Neural cell (in vitro differentiated cells): ENCODE measurements at regions not wholly inside any gene's neighbourhood (a gene's known extent, or its start where the extent isn't known, plus 50 kb on each side); places are given as distances from the start of the nearest gene placed in this dataset.
A peak's percentile ranks its signal among the peaks of the same experiment; 100 is the strongest.

ENCODE experiments used
- H2AFZ ChIP-seq: fragments of 200-600, 300-800 bp; sonication (generic), shearing (Covaris generic); 2 replicates; pipeline ENCODE4 v1.6.0; 2014; ENCODE audit warnings: low read depth, mild to moderate bottlenecking, antibody characterized with exemption, low read length, moderate library complexity
- H3F3A ChIP-seq: fragments of 200-600 bp; shearing (Covaris generic); 2 replicates; pipeline ENCODE4 v1.6.1; 2016; ENCODE audit warnings: mild to moderate bottlenecking, moderate library complexity, mixed read lengths, antibody characterized with exemption, low read length; ENCODE audit not compliant: insufficient read depth, poor library complexity, severe bottlenecking
- H3K27ac ChIP-seq: fragments of 200-600, 300-800 bp; sonication (generic), shearing (Covaris generic); 2 replicates; pipeline ENCODE4 v1.5.1; 2014; ENCODE audit warnings: mild to moderate bottlenecking, low read length, moderate library complexity
- H3K27me3 ChIP-seq: fragments of 300-800, 200-600 bp; sonication (generic), shearing (Covaris generic); 2 replicates; pipeline ENCODE4 v1.6.0; 2014; ENCODE audit warnings: mild to moderate bottlenecking, low read depth, low read length, moderate library complexity; ENCODE audit not compliant: insufficient read depth
- H3K36me3 ChIP-seq: fragments of 300-800, 200-600 bp; sonication (generic), shearing (Covaris generic); 2 replicates; pipeline ENCODE4 v1.5.1; 2014; ENCODE audit warnings: mild to moderate bottlenecking, antibody characterized with exemption, low read length, moderate library complexity; ENCODE audit not compliant: insufficient read depth
- H3K4me2 ChIP-seq: fragments of 300-800, 200-600 bp; sonication (generic), shearing (Covaris generic); 2 replicates; pipeline ENCODE4 v1.6.0; 2014; ENCODE audit warnings: mild to moderate bottlenecking, low read length
- H3K4me3 ChIP-seq: fragments of 300-800, 200-600 bp; sonication (generic), shearing (Covaris generic); 2 replicates; pipeline ENCODE4 v1.5.1; 2014; ENCODE audit warnings: mild to moderate bottlenecking, low read length, moderate library complexity
- H3K79me2 ChIP-seq: fragments of 200-600 bp; shearing (Covaris generic); replicated peaks from 2 replicates; pipeline ENCODE4 v1.6.0; 2014; ENCODE audit warnings: mild to moderate bottlenecking, low read length, moderate library complexity; ENCODE audit not compliant: insufficient read depth
- H3K9ac ChIP-seq: fragments of 300-800, 200-600 bp; sonication (generic), shearing (Covaris generic); 2 replicates; pipeline ENCODE4 v1.6.1; 2016; ENCODE audit warnings: mild to moderate bottlenecking, low read length, mixed read lengths
- H3K9me2 ChIP-seq: fragments of 200-600 bp; shearing (Covaris generic); 2 replicates; pipeline ENCODE4 v1.6.1; 2016; ENCODE audit warnings: mild to moderate bottlenecking, low read length, mixed read lengths; ENCODE audit not compliant: insufficient read depth
- H3K9me3 ChIP-seq: fragments of 200-600, 300-800 bp; sonication (generic), shearing (Covaris generic); 2 replicates; pipeline ENCODE4 v1.6.1; 2016; ENCODE audit warnings: mild to moderate bottlenecking, mixed run types, low read length, moderate library complexity, mixed read lengths
- H4K20me1 ChIP-seq: fragments of 200-600 bp; shearing (Covaris generic); 2 replicates; pipeline ENCODE4 v1.6.1; 2016; ENCODE audit warnings: mild to moderate bottlenecking, mixed run types; ENCODE audit not compliant: insufficient read depth
- EP300 ChIP-seq: fragments of 450-650 bp; conservative IDR thresholded peaks from 2 replicates; pipeline ENCODE4 v1.6.1; 2014; ENCODE audit warnings: antibody characterized with exemption, mild to moderate bottlenecking, moderate library complexity; ENCODE audit not compliant: poor library complexity, severe bottlenecking
- EZH2 ChIP-seq: fragments of 200-600, 300-800 bp; shearing (Covaris generic), sonication (generic); IDR thresholded peaks from 2 replicates; pipeline ENCODE4 v1.6.1; 2014; ENCODE audit warnings: antibody characterized with exemption, low read length, borderline replicate concordance, mild to moderate bottlenecking; ENCODE audit not compliant: insufficient read depth, poor library complexity, severe bottlenecking
- MXI1 ChIP-seq: fragments of 450-650 bp; conservative IDR thresholded peaks from 2 replicates; pipeline ENCODE4 v1.6.1; 2014; ENCODE audit warnings: antibody characterized with exemption, mild to moderate bottlenecking; ENCODE audit not compliant: poor library complexity, severe bottlenecking
- POLR2AphosphoS5 ChIP-seq: IDR thresholded peaks from 2 replicates; pipeline ENCODE4 v1.6.1; 2012
- RAD21 ChIP-seq: fragments of 450-650 bp; conservative IDR thresholded peaks from 2 replicates; pipeline ENCODE4 v1.6.1; 2014; ENCODE audit warnings: antibody characterized with exemption, mild to moderate bottlenecking, moderate library complexity
- SMC3 ChIP-seq: fragments of 450-650 bp; conservative IDR thresholded peaks from 2 replicates; pipeline ENCODE4 v1.6.1; 2014; ENCODE audit warnings: antibody characterized with exemption, mild to moderate bottlenecking, moderate library complexity; ENCODE audit not compliant: poor library complexity
- TAF1 ChIP-seq: IDR thresholded peaks from 2 replicates; pipeline ENCODE4 v1.6.1; 2012; ENCODE audit warnings: low read depth
- TF ChIP-seq, protein P1 (sequence below): fragments of 450-650 bp; IDR thresholded peaks from 2 replicates; pipeline ENCODE4 v1.5.1; 2014; ENCODE audit warnings: antibody characterized with exemption, mild to moderate bottlenecking, moderate library complexity; ENCODE audit not compliant: poor library complexity, severe bottlenecking
- TF ChIP-seq, protein P2 (sequence below): IDR thresholded peaks from 2 replicates; pipeline ENCODE4 v1.6.1; 2012; ENCODE audit warnings: borderline replicate concordance

DNA sequence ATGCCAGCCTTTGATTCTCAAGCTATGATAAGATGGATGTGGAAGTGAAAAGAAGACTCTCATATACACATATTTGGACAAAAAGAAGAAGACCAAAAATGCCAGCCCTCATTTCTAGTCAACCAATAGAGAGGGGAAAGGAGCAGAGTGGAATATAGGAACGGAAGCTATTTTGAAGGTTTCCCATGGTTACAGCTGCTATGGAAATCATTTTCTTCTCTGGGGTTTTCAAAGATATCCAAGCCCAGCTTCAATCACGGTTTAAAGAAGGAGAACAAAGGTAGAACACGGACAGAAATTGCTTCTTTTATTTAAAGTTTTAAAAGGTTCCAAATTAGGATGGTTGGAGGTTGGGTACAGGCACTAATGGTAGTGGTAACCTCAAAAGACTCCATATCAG is 181.0 kb upstream of the PRICKLE2 start:
- no peak overlapping the region for H3K9ac ChIP-seq
- TF ChIP-seq RAD21 = no peak
- TF ChIP-seq, protein P1, sequence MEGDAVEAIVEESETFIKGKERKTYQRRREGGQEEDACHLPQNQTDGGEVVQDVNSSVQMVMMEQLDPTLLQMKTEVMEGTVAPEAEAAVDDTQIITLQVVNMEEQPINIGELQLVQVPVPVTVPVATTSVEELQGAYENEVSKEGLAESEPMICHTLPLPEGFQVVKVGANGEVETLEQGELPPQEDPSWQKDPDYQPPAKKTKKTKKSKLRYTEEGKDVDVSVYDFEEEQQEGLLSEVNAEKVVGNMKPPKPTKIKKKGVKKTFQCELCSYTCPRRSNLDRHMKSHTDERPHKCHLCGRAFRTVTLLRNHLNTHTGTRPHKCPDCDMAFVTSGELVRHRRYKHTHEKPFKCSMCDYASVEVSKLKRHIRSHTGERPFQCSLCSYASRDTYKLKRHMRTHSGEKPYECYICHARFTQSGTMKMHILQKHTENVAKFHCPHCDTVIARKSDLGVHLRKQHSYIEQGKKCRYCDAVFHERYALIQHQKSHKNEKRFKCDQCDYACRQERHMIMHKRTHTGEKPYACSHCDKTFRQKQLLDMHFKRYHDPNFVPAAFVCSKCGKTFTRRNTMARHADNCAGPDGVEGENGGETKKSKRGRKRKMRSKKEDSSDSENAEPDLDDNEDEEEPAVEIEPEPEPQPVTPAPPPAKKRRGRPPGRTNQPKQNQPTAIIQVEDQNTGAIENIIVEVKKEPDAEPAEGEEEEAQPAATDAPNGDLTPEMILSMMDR = no peak
- no peak for TF ChIP-seq TAF1
- no peak for TF ChIP-seq EZH2
- TF ChIP-seq MXI1 = no peak
- TF ChIP-seq EP300 = no peak
- TF ChIP-seq POLR2AphosphoS5 = no peak
- TF ChIP-seq, protein P2, sequence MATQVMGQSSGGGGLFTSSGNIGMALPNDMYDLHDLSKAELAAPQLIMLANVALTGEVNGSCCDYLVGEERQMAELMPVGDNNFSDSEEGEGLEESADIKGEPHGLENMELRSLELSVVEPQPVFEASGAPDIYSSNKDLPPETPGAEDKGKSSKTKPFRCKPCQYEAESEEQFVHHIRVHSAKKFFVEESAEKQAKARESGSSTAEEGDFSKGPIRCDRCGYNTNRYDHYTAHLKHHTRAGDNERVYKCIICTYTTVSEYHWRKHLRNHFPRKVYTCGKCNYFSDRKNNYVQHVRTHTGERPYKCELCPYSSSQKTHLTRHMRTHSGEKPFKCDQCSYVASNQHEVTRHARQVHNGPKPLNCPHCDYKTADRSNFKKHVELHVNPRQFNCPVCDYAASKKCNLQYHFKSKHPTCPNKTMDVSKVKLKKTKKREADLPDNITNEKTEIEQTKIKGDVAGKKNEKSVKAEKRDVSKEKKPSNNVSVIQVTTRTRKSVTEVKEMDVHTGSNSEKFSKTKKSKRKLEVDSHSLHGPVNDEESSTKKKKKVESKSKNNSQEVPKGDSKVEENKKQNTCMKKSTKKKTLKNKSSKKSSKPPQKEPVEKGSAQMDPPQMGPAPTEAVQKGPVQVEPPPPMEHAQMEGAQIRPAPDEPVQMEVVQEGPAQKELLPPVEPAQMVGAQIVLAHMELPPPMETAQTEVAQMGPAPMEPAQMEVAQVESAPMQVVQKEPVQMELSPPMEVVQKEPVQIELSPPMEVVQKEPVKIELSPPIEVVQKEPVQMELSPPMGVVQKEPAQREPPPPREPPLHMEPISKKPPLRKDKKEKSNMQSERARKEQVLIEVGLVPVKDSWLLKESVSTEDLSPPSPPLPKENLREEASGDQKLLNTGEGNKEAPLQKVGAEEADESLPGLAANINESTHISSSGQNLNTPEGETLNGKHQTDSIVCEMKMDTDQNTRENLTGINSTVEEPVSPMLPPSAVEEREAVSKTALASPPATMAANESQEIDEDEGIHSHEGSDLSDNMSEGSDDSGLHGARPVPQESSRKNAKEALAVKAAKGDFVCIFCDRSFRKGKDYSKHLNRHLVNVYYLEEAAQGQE = peak; percentile 37
- no peak for TF ChIP-seq SMC3

DNA sequence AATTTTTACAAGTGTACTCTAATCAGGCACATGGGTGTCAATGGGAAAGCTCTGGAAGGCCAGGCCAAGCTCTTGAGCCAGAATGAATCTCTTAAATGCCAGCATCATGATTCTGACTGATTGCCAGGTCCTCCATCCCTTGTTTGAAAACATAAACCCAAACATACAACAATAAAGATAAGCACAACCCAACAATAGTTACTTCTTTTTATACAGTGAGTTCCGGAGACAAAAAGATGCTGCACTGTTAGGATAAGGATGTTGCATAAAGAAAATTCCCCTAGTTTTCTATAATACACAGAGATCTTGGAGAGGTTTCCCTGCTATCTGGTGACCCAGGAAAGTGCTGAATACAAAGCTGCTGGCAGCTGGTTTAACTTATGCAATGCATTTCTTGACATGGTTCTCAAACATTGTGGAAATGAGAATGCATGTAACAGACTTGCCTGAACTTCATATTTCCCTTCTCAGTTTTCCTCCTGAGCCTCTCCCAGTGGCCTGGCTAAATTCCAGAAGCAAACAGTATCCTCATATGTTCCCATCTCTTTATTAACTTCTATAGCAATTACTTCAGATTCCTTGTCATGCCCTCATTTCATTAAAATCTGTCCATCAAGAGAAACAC is 180.1 kb upstream of the PRICKLE2 start:
- Histone ChIP-seq H3K9ac (no peak overlapping the region), H3K9me2 (no peaks in the 10 kb centered on the region), H3K4me2 (no peak overlapping the region), H3K36me3 (no peaks in the 10 kb centered on the region), H2AFZ (no peak overlapping the region), H3K27me3 (no peaks in the 10 kb centered on the region), H3K27ac (peak overlapping the region; percentile 74), H3K4me3 (no peak overlapping the region), H3K79me2 (no peaks in the 10 kb centered on the region), H3F3A (no peaks in the 10 kb centered on the region), H4K20me1 (no peaks in the 10 kb centered on the region), H3K9me3 (no peaks in the 10 kb centered on the region)
- no peak for TF ChIP-seq RAD21
- no peak for TF ChIP-seq EZH2
- TF ChIP-seq SMC3 = no peak
- no peak for TF ChIP-seq POLR2AphosphoS5

More for the DNA sequence above, 181.0 kb upstream of the PRICKLE2 start:
- Histone ChIP-seq H3K36me3 (no peaks in the 10 kb centered on the region), H3K4me3 (peak overlapping the region; percentile 14), H2AFZ (peak overlapping the region; percentile 2), H3K27me3 (no peaks in the 10 kb centered on the region), H3K4me2 (no peak overlapping the region), H3K9me3 (no peaks in the 10 kb centered on the region), H4K20me1 (no peaks in the 10 kb centered on the region), H3F3A (no peaks in the 10 kb centered on the region), H3K27ac (peak overlapping the region; percentile 74), H3K9me2 (no peaks in the 10 kb centered on the region), H3K79me2 (no peaks in the 10 kb centered on the region)
